ENCODE measurements at regions not wholly inside any gene's neighbourhood (a gene's known extent, or its start where the extent isn't known, plus 50 kb on each side); places are given as distances from the start of the nearest gene placed in this dataset.
A peak's percentile ranks its signal among the peaks of the same experiment; 100 is the strongest.

DNA sequence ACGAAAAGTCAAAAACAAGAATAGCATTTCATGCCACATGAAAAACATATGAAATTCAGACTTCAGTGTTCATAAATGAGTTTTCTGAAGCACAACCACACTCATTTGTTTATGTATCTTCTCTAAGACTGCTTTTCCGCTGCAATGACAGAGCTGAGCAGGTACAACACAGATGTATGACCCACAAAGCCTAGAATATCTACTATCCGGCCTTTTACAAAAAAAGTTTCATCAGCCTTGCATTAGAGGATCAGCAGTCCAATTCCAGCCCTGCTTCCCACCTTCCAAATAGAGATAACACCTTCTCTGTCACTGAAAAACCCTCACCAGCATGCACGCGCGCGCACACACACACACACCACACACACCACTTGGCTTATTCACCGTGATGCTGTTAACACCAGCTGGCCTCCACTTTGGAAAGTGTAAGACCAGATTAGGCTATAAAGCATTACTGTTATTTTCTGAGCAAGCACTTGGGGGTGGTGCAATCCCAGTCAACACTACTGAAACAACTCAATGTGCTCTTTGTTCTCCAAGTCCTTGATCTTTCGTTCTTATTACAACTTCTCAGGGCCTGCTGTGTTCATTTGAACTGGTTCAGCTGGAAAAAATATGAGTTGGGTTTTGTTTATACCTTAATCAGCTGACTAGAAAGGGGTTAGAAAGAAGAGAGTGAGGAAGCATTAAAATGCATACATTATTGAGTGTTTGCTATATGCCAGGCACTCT lies 90.0 kb downstream of the GLUL start (continued):
- TF ChIP-seq, protein P1, sequence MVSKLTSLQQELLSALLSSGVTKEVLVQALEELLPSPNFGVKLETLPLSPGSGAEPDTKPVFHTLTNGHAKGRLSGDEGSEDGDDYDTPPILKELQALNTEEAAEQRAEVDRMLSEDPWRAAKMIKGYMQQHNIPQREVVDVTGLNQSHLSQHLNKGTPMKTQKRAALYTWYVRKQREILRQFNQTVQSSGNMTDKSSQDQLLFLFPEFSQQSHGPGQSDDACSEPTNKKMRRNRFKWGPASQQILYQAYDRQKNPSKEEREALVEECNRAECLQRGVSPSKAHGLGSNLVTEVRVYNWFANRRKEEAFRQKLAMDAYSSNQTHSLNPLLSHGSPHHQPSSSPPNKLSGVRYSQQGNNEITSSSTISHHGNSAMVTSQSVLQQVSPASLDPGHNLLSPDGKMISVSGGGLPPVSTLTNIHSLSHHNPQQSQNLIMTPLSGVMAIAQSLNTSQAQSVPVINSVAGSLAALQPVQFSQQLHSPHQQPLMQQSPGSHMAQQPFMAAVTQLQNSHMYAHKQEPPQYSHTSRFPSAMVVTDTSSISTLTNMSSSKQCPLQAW (CRISPR knock-in tag; IDR thresholded peaks at IDR 0.05), result peak; percentile 53; the same call in 1 of the 2 replicates
- TF ChIP-seq, protein P2, sequence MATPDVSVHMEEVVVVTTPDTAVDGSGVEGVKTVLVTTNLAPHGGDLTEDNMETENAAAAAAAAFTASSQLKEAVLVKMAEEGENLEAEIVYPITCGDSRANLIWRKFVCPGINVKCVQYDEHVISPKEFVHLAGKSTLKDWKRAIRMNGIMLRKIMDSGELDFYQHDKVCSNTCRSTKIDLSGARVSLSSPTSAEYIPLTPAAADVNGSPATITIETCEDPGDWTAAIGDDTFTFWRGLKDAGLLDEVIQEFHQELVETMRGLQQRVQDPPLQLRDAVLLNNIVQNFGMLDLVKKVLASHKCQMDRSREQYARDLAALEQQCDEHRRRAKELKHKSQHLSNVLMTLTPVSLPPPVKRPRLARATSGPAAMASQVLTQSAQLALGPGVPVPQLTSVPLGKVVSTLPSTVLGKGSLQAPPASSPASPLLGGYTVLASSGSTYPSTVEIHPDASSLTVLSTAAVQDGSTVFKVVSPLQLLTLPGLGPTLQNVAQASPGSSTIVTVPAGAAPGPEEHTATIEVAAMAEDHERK (CRISPR knock-in tag; IDR thresholded peaks at IDR 0.05; ENCODE audit: low read depth), result no peak
- TF ChIP-seq ZSCAN12 (CRISPR knock-in tag; IDR thresholded peaks at IDR 0.05), result no peak
- no peak for TF ChIP-seq ZNF724P (CRISPR knock-in tag; IDR thresholded peaks at IDR 0.05; ENCODE audit: borderline replicate concordance)
- TF ChIP-seq ZNF598 (CRISPR knock-in tag; IDR thresholded peaks at IDR 0.05; ENCODE audit: borderline replicate concordance), result no peak
- no peak for TF ChIP-seq GABPA (IDR thresholded peaks at IDR 0.05; ENCODE audit: low read depth, low read length)
- TF ChIP-seq GABPA (CRISPR knock-in tag; IDR thresholded peaks at IDR 0.05; ENCODE audit: low read depth), result peak; percentile 25; the same call in 1 of the 2 replicates
- peak; percentile 82 for TF ChIP-seq FOXP1 (IDR thresholded peaks at IDR 0.05)
- TF ChIP-seq FOXP1 (CRISPR knock-in tag; IDR thresholded peaks at IDR 0.05), result peak; percentile 90
- TF ChIP-seq, protein P3, sequence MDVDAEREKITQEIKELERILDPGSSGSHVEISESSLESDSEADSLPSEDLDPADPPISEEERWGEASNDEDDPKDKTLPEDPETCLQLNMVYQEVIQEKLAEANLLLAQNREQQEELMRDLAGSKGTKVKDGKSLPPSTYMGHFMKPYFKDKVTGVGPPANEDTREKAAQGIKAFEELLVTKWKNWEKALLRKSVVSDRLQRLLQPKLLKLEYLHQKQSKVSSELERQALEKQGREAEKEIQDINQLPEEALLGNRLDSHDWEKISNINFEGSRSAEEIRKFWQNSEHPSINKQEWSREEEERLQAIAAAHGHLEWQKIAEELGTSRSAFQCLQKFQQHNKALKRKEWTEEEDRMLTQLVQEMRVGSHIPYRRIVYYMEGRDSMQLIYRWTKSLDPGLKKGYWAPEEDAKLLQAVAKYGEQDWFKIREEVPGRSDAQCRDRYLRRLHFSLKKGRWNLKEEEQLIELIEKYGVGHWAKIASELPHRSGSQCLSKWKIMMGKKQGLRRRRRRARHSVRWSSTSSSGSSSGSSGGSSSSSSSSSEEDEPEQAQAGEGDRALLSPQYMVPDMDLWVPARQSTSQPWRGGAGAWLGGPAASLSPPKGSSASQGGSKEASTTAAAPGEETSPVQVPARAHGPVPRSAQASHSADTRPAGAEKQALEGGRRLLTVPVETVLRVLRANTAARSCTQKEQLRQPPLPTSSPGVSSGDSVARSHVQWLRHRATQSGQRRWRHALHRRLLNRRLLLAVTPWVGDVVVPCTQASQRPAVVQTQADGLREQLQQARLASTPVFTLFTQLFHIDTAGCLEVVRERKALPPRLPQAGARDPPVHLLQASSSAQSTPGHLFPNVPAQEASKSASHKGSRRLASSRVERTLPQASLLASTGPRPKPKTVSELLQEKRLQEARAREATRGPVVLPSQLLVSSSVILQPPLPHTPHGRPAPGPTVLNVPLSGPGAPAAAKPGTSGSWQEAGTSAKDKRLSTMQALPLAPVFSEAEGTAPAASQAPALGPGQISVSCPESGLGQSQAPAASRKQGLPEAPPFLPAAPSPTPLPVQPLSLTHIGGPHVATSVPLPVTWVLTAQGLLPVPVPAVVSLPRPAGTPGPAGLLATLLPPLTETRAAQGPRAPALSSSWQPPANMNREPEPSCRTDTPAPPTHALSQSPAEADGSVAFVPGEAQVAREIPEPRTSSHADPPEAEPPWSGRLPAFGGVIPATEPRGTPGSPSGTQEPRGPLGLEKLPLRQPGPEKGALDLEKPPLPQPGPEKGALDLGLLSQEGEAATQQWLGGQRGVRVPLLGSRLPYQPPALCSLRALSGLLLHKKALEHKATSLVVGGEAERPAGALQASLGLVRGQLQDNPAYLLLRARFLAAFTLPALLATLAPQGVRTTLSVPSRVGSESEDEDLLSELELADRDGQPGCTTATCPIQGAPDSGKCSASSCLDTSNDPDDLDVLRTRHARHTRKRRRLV (CRISPR knock-in tag; IDR thresholded peaks at IDR 0.05), result peak; percentile 65; the same call in 1 of the 2 replicates
- TF ChIP-seq, protein P4, sequence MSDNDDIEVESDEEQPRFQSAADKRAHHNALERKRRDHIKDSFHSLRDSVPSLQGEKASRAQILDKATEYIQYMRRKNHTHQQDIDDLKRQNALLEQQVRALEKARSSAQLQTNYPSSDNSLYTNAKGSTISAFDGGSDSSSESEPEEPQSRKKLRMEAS (IDR thresholded peaks at IDR 0.05), result peak; percentile 67
- no peak for TF ChIP-seq PAWR (CRISPR knock-in tag; IDR thresholded peaks at IDR 0.05; ENCODE audit: borderline replicate concordance)
- TF ChIP-seq, protein P5, sequence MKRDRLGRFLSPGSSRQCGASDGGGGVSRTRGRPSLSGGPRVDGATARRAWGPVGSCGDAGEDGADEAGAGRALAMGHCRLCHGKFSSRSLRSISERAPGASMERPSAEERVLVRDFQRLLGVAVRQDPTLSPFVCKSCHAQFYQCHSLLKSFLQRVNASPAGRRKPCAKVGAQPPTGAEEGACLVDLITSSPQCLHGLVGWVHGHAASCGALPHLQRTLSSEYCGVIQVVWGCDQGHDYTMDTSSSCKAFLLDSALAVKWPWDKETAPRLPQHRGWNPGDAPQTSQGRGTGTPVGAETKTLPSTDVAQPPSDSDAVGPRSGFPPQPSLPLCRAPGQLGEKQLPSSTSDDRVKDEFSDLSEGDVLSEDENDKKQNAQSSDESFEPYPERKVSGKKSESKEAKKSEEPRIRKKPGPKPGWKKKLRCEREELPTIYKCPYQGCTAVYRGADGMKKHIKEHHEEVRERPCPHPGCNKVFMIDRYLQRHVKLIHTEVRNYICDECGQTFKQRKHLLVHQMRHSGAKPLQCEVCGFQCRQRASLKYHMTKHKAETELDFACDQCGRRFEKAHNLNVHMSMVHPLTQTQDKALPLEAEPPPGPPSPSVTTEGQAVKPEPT (CRISPR knock-in tag; IDR thresholded peaks at IDR 0.05; ENCODE audit: low read depth), result no peak
- no peak for TF ChIP-seq IKZF4 (CRISPR knock-in tag; IDR thresholded peaks at IDR 0.05; ENCODE audit: borderline replicate concordance, low read depth, not compliant biosample characterization)
- TF ChIP-seq, protein P6, sequence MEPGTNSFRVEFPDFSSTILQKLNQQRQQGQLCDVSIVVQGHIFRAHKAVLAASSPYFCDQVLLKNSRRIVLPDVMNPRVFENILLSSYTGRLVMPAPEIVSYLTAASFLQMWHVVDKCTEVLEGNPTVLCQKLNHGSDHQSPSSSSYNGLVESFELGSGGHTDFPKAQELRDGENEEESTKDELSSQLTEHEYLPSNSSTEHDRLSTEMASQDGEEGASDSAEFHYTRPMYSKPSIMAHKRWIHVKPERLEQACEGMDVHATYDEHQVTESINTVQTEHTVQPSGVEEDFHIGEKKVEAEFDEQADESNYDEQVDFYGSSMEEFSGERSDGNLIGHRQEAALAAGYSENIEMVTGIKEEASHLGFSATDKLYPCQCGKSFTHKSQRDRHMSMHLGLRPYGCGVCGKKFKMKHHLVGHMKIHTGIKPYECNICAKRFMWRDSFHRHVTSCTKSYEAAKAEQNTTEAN (CRISPR knock-in tag; conservative IDR thresholded peaks at IDR 0.05), result peak; percentile 99
